GM12878 (cell line): ENCODE measurements at regions not wholly inside any gene's neighbourhood (a gene's known extent, or its start where the extent isn't known, plus 50 kb on each side); places are given as distances from the start of the nearest gene placed in this dataset.

Experiments
- ATF2 ChIP-seq: IDR thresholded peaks from 2 replicates; pipeline ENCODE4 v1.6.1; 2012; ENCODE audit warnings: low read length, inconsistent platforms
- CEBPB ChIP-seq, 2 experiments: fragments of 150-350 bp in 1 of 2; IDR thresholded peaks; 2 replicates each; pipeline ENCODE4 v1.6.1; 2012 to 2014; ENCODE audit warnings: low read depth in 2 of 2, low read length in 2 of 2, borderline replicate concordance in 1 of 2, inconsistent platforms in 1 of 2
- CREB1 ChIP-seq: IDR thresholded peaks from 2 replicates; pipeline ENCODE4 v1.6.1; 2012; ENCODE audit warnings: low read depth, mild to moderate bottlenecking, inconsistent platforms
- ETV6 ChIP-seq, 2 experiments: fragments of 450-650 bp in 1 of 2; IDR thresholded peaks in 1 of 2; conservative IDR thresholded peaks in 1 of 2; 2 replicates each; pipeline ENCODE4 v1.6.1; 2014; ENCODE audit warnings: antibody characterized with exemption in 1 of 2, borderline replicate concordance in 1 of 2, low read depth in 1 of 2, mild to moderate bottlenecking in 1 of 2, moderate library complexity in 1 of 2
- FOXM1 ChIP-seq: IDR thresholded peaks from 2 replicates; pipeline ENCODE4 v1.6.1; 2012; ENCODE audit warnings: low read depth, mild to moderate bottlenecking, inconsistent platforms, low read length, moderate library complexity
- HDAC2 ChIP-seq: fragments of 200-600 bp; sonication (generic); IDR thresholded peaks from 2 replicates; pipeline ENCODE4 v1.6.1; 2017
- IKZF2 ChIP-seq, 2 experiments: fragments of 450-650 bp; IDR thresholded peaks; 2 replicates each; pipeline ENCODE4 v1.6.1; 2017; ENCODE audit warnings: mild to moderate bottlenecking in 2 of 2, moderate library complexity in 2 of 2
- JUNB ChIP-seq: IDR thresholded peaks from 2 replicates; pipeline ENCODE4 v1.6.1; 2016; ENCODE audit warnings: antibody characterized with exemption, mild to moderate bottlenecking
- MEF2A ChIP-seq: IDR thresholded peaks from 2 replicates; pipeline ENCODE4 v1.6.1; 2011; ENCODE audit warnings: low read depth, mild to moderate bottlenecking, low read length, moderate library complexity; ENCODE audit not compliant: insufficient read depth
- MXI1 ChIP-seq: fragments of 150-350 bp; IDR thresholded peaks from 2 replicates; pipeline ENCODE4 v1.6.1; 2011; ENCODE audit warnings: low read depth, mild to moderate bottlenecking, inconsistent platforms, low read length, improper control_type of control experiment
- MYC ChIP-seq: IDR thresholded peaks from 2 replicates; pipeline ENCODE4 v1.6.1; 2011; ENCODE audit warnings: mild to moderate bottlenecking, low read length, moderate library complexity, inconsistent platforms; ENCODE audit not compliant: insufficient read depth, insufficient replicate concordance, insufficient read length, severe bottlenecking
- NBN ChIP-seq: fragments of 450-650 bp; IDR thresholded peaks from 2 replicates; pipeline ENCODE4 v1.6.1; 2016
- NFIC ChIP-seq: IDR thresholded peaks from 2 replicates; pipeline ENCODE4 v1.6.1; 2012; ENCODE audit warnings: low read depth, mild to moderate bottlenecking, inconsistent platforms, low read length, moderate library complexity
- PKNOX1 ChIP-seq: fragments of 450-650 bp; IDR thresholded peaks from 2 replicates; pipeline ENCODE4 v1.6.1; 2016; ENCODE audit warnings: mild to moderate bottlenecking
- RAD21 ChIP-seq: IDR thresholded peaks from 2 replicates; pipeline ENCODE4 v1.6.1; 2011; ENCODE audit warnings: mild to moderate bottlenecking, low read depth, low read length, moderate library complexity; ENCODE audit not compliant: insufficient read depth
- SMARCA5 ChIP-seq: fragments of 450-650 bp; IDR thresholded peaks from 2 replicates; pipeline ENCODE4 v1.6.1; 2017; ENCODE audit warnings: mild to moderate bottlenecking
- SUZ12 ChIP-seq: fragments of 200-600 bp; sonication (generic); IDR thresholded peaks from one replicate; pipeline ENCODE4 v1.6.1; 2018; ENCODE audit warnings: antibody characterized with exemption, mild to moderate bottlenecking; ENCODE audit not compliant: unreplicated experiment
- TF ChIP-seq, protein P1 (sequence below): fragments of 450-650 bp; IDR thresholded peaks from 2 replicates; pipeline ENCODE4 v1.6.1; 2017; ENCODE audit warnings: low read depth, mild to moderate bottlenecking, moderate library complexity

- TF ChIP-seq RAD21, result peak; percentile 0; the same call in 1 of the 2 replicates
- TF ChIP-seq JUNB, result peak; percentile 63
- TF ChIP-seq NBN, result no peak
- TF ChIP-seq IKZF2 (IDR thresholded peaks at IDR 0.05), result no peak
- no peak for TF ChIP-seq SUZ12
- no peak for TF ChIP-seq SMARCA5
- TF ChIP-seq NFIC, result peak; percentile 86
- no peak for TF ChIP-seq MYC
- no peak; the same call in 1 of the 2 replicates for TF ChIP-seq CREB1
- no peak for TF ChIP-seq MXI1
- no peak for TF ChIP-seq HDAC2
- TF ChIP-seq FOXM1, result peak; percentile 54; the same call in 1 of the 2 replicates
- 0 out of 4 replicates have a peak, but pooled peaks of 1 of the 2 experiments have one; percentile 18 for TF ChIP-seq CEBPB (IDR thresholded peaks at IDR 0.05; ENCODE audit: borderline replicate concordance in 1 of 2, low read depth in 2 of 2, low read length in 2 of 2)
- TF ChIP-seq MEF2A, result no peak
- TF ChIP-seq, protein P1, sequence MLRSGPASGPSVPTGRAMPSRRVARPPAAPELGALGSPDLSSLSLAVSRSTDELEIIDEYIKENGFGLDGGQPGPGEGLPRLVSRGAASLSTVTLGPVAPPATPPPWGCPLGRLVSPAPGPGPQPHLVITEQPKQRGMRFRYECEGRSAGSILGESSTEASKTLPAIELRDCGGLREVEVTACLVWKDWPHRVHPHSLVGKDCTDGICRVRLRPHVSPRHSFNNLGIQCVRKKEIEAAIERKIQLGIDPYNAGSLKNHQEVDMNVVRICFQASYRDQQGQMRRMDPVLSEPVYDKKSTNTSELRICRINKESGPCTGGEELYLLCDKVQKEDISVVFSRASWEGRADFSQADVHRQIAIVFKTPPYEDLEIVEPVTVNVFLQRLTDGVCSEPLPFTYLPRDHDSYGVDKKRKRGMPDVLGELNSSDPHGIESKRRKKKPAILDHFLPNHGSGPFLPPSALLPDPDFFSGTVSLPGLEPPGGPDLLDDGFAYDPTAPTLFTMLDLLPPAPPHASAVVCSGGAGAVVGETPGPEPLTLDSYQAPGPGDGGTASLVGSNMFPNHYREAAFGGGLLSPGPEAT, result 0 out of 2 replicates have a peak, but pooled peaks have one; percentile 27
- TF ChIP-seq PKNOX1, result no peak
- peak in 1 of 2 experiments; percentile 4; a peak in 1 of 4 replicates for TF ChIP-seq ETV6 (conservative IDR thresholded peaks at IDR 0.05 in 1 of 2, IDR thresholded peaks at IDR 0.05 in 1 of 2; ENCODE audit: borderline replicate concordance in 1 of 2, low read depth in 1 of 2)
- peak; percentile 45; the same call in 1 of the 2 replicates for TF ChIP-seq ATF2
These were observed 93.2 kb upstream of the ADAMTS16 start (continued) for GRCh38 chr5:5046680-5047502.
